ENCODE measurements at regions not wholly inside any gene's neighbourhood (a gene's known extent, or its start where the extent isn't known, plus 50 kb on each side); places are given as distances from the start of the nearest gene placed in this dataset.

GRCh38 chr11:104510169-104510568 lies 346.2 kb upstream of the PDGFD start:
- Histone ChIP-seq H3K4me3 (ENCODE audit: low read length) (no peak overlapping the region), H3K27me3 (ENCODE audit: insufficient read depth, low read length) (no peaks in the 10 kb centered on the region), H3K27ac (ENCODE audit: low read length) (no peak overlapping the region), H3K36me3 (ENCODE audit: insufficient read depth, low read depth, low read length) (no peaks in the 10 kb centered on the region), H3K9me3 (ENCODE audit: insufficient read depth, low read depth, low read length) (no peaks in the 10 kb centered on the region), H3K4me1 (ENCODE audit: insufficient read depth, low read length) (no peaks in the 10 kb centered on the region), H3K9ac (ENCODE audit: low read depth, low read length) (no peak overlapping the region)

DNA sequence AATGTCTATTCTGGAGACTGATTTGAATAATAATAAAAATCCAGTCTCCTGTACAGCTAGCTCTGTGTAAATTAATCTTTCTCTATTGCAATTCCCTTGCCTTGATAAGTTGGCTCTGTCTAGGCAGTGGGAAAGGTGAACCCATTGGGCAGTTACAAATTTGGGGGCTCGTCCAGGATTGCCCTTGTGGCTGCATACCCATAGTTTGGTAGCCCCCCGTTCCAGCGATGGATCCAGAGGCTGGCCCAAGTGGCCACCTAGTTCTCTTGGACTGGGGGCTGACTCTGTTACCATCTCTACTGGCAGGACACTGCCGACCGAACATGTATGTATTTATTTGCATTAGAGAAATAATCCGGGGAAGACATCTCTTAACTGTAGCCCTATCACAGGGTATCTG lies 326.2 kb upstream of the PDGFD start:
- Histone ChIP-seq H3K27me3 (ENCODE audit: insufficient read depth, low read length) (no peaks in the 10 kb centered on the region), H3K4me1 (ENCODE audit: insufficient read depth, low read length) (no peaks in the 10 kb centered on the region; the same call in 1 of the 2 replicates), H3K9ac (ENCODE audit: low read depth, low read length) (no peak overlapping the region), H3K4me3 (ENCODE audit: low read length) (no peak overlapping the region), H3K36me3 (ENCODE audit: insufficient read depth, low read depth, low read length) (no peaks in the 10 kb centered on the region), H3K27ac (ENCODE audit: low read length) (no peak overlapping the region), H3K9me3 (ENCODE audit: insufficient read depth, low read depth, low read length) (peaks cover 45% of the 10 kb centered on the region)

DNA sequence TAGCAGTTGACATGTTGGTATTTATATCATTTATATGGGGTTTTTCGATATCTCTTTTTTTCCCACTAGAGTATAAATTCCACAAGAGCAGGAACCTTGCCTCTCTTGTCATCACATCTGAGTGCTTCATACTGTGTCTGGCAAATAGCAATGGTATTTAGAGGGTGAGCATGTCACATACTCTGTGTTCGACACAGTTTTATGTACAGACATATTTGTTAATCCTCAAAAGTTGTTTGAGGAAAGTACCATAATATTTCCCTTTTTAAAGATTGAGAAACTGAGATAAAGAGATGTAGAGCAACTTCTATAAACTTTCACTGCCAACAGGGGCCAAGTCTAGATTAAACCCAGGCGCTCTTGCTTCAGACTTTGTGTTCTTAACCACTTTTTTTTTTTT lies 324.6 kb upstream of the PDGFD start:
- Histone ChIP-seq H3K4me3 (ENCODE audit: low read length) (no peak overlapping the region), H3K9ac (ENCODE audit: low read depth, low read length) (no peak overlapping the region), H3K9me3 (ENCODE audit: insufficient read depth, low read depth, low read length) (peaks cover 39% of the 10 kb centered on the region), H3K4me1 (ENCODE audit: insufficient read depth, low read length) (no peaks in the 10 kb centered on the region; the same call in 1 of the 2 replicates), H3K36me3 (ENCODE audit: insufficient read depth, low read depth, low read length) (no peaks in the 10 kb centered on the region), H3K27ac (ENCODE audit: low read length) (no peak overlapping the region), H3K27me3 (ENCODE audit: insufficient read depth, low read length) (no peaks in the 10 kb centered on the region)

- Histone ChIP-seq H3K27me3 (ENCODE audit: insufficient read depth, low read length) (no peaks in the 10 kb centered on the region), H3K9me3 (ENCODE audit: insufficient read depth, low read depth, low read length) (peaks cover 35% of the 10 kb centered on the region; the same call in 1 of the 2 replicates), H3K9ac (ENCODE audit: low read depth, low read length) (no peak overlapping the region), H3K4me3 (ENCODE audit: low read length) (no peak overlapping the region), H3K27ac (ENCODE audit: low read length) (no peak overlapping the region), H3K36me3 (ENCODE audit: insufficient read depth, low read depth, low read length) (no peaks in the 10 kb centered on the region), H3K4me1 (ENCODE audit: insufficient read depth, low read length) (no peaks in the 10 kb centered on the region; the same call in 1 of the 2 replicates)
Observed at GRCh38 chr11:104487046-104487806, 323.3 kb upstream of the PDGFD start.

DNA sequence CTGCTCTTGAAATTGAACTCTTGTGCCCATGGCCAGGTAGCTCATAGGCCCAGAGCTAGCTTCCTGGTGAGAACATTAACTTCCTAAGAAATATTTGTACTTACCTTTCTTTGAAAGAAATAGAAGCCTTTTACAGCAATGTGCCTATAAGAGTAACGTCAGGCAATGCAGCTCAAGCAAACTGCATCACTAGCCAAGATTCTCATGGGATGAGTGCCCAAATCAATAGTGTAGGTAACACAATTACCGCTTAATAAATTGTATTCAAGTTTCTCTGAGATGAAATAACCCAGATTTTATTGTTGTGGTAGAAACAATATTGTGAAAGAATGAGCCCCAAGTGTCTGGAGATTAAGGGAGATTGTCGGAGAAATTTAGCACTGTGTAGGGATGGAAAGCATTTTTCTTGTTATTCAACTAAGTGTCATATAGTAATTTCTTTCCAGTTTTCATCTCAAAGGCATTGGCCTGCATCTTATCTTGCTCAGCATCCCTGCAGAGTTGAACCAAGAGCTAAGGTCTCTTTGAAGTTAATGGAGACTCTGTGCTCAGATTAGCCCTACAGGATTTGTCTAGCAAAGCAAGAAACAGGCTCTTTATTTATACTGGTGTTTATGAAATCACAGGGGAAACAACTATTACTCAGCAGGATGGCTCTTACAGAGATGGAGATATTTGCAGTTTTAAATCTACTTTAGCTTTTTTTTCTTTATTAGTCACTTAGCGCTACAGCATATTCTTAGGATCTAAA lies 321.0 kb upstream of the PDGFD start:
- Histone ChIP-seq H3K4me1 (ENCODE audit: insufficient read depth, low read length) (no peaks in the 10 kb centered on the region; the same call in 1 of the 2 replicates), H3K9ac (ENCODE audit: low read depth, low read length) (no peak overlapping the region), H3K36me3 (ENCODE audit: insufficient read depth, low read depth, low read length) (no peaks in the 10 kb centered on the region), H3K9me3 (ENCODE audit: insufficient read depth, low read depth, low read length) (peaks cover 26% of the 10 kb centered on the region; the same call in 1 of the 2 replicates), H3K4me3 (ENCODE audit: low read length) (no peak overlapping the region), H3K27ac (ENCODE audit: low read length) (no peak overlapping the region), H3K27me3 (ENCODE audit: insufficient read depth, low read length) (no peaks in the 10 kb centered on the region)

DNA sequence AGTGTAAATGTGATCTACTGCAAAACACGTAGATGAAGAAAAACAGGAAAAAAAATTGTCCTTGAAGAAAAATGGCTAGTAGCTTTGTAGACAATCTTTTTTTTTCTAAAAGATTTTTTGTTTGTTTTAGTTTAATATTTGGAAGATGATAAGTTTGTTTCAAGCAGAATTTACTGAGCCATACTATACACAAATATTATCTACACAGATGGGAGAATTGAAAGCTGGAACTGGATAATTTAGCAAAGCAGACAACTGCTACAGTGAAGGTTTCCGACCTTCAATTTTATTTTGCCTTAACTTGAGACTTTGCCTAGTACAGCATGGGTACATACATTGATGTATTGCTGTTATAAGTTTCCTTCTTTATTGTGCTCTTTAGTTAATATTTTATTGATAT lies 313.0 kb upstream of the PDGFD start:
- Histone ChIP-seq H3K4me3 (ENCODE audit: low read length) (no peak overlapping the region), H3K9me3 (ENCODE audit: insufficient read depth, low read depth, low read length) (peaks cover 2% of the 10 kb centered on the region; the same call in 1 of the 2 replicates), H3K27ac (ENCODE audit: low read length) (no peak overlapping the region), H3K36me3 (ENCODE audit: insufficient read depth, low read depth, low read length) (no peaks in the 10 kb centered on the region), H3K4me1 (ENCODE audit: insufficient read depth, low read length) (no peaks in the 10 kb centered on the region), H3K9ac (ENCODE audit: low read depth, low read length) (no peak overlapping the region), H3K27me3 (ENCODE audit: insufficient read depth, low read length) (no peaks in the 10 kb centered on the region)

DNA sequence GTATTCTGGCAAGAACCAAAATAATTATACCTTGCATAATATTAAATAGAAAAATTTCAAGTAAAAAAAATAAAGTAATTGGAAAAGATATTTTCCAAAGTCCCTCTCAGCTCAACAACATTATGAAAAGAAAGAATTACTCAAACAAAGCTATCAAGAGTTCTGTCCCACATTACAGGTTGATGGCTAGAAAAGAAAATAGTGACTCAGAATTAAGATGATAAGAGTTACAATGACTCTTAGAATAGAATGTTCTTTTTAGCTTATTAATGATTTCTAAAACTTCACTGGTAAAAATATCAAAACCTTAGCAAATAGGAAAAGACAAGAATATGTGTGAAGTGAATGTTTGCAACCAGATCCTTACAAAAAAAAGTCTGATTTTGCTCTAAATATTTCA lies 312.5 kb upstream of the PDGFD start:
- H3K36me3 ChIP-seq (ENCODE audit: insufficient read depth, low read depth, low read length), result no peaks in the 10 kb centered on the region
- no peak overlapping the region for H3K4me3 ChIP-seq (ENCODE audit: low read length)
- no peaks in the 10 kb centered on the region for H3K9me3 ChIP-seq (ENCODE audit: insufficient read depth, low read depth, low read length)
- no peak overlapping the region for H3K9ac ChIP-seq (ENCODE audit: low read depth, low read length)
- no peaks in the 10 kb centered on the region for H3K27me3 ChIP-seq (ENCODE audit: insufficient read depth, low read length)
- H3K27ac ChIP-seq (ENCODE audit: low read length), result no peak overlapping the region
- no peaks in the 10 kb centered on the region for H3K4me1 ChIP-seq (ENCODE audit: insufficient read depth, low read length)

GRCh38 chr11:104467404-104467803 lies 303.5 kb upstream of the PDGFD start:
- no peaks in the 10 kb centered on the region for H3K36me3 ChIP-seq (ENCODE audit: insufficient read depth, low read depth, low read length)
- H3K9me3 ChIP-seq (ENCODE audit: insufficient read depth, low read depth, low read length), result no peaks in the 10 kb centered on the region
- H3K27ac ChIP-seq (ENCODE audit: low read length), result no peak overlapping the region
- H3K27me3 ChIP-seq (ENCODE audit: insufficient read depth, low read length), result no peaks in the 10 kb centered on the region
- H3K4me3 ChIP-seq (ENCODE audit: low read length), result no peak overlapping the region
- H3K9ac ChIP-seq (ENCODE audit: low read depth, low read length), result no peak overlapping the region
- no peaks in the 10 kb centered on the region for H3K4me1 ChIP-seq (ENCODE audit: insufficient read depth, low read length)

GRCh38 chr11:104465321-104465720 lies 301.4 kb upstream of the PDGFD start:
- Histone ChIP-seq H3K4me3 (ENCODE audit: low read length) (no peak overlapping the region), H3K9me3 (ENCODE audit: insufficient read depth, low read depth, low read length) (no peaks in the 10 kb centered on the region), H3K27ac (ENCODE audit: low read length) (no peak overlapping the region), H3K36me3 (ENCODE audit: insufficient read depth, low read depth, low read length) (no peaks in the 10 kb centered on the region), H3K4me1 (ENCODE audit: insufficient read depth, low read length) (no peaks in the 10 kb centered on the region), H3K27me3 (ENCODE audit: insufficient read depth, low read length) (no peaks in the 10 kb centered on the region), H3K9ac (ENCODE audit: low read depth, low read length) (no peak overlapping the region)

DNA sequence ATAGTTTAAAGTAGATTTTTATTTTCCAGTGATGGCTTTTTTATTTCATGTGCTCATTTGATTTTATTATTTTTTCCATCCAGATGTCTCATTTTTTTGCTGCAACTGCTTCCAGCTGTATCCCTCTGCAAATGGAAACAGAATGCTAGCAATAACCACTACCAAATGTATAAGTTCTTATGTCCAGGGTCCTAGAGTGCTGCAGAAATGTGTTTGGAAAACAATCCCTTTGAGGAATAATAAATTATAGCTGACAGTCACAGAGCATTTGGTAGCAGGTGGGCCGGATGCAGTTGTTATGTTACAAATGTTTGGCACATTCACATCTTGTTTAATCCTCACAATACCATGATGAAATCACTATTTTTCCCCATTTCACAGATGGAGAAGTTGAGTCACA lies 300.7 kb upstream of the PDGFD start:
- Histone ChIP-seq H3K9ac (ENCODE audit: low read depth, low read length) (no peak overlapping the region), H3K27ac (ENCODE audit: low read length) (no peak overlapping the region), H3K27me3 (ENCODE audit: insufficient read depth, low read length) (no peaks in the 10 kb centered on the region), H3K9me3 (ENCODE audit: insufficient read depth, low read depth, low read length) (no peaks in the 10 kb centered on the region), H3K4me1 (ENCODE audit: insufficient read depth, low read length) (no peaks in the 10 kb centered on the region), H3K36me3 (ENCODE audit: insufficient read depth, low read depth, low read length) (no peaks in the 10 kb centered on the region), H3K4me3 (ENCODE audit: low read length) (no peak overlapping the region)

GRCh38 chr11:104462341-104462740 lies 298.4 kb upstream of the PDGFD start:
- Histone ChIP-seq H3K4me1 (ENCODE audit: insufficient read depth, low read length) (no peaks in the 10 kb centered on the region), H3K27me3 (ENCODE audit: insufficient read depth, low read length) (no peaks in the 10 kb centered on the region), H3K4me3 (ENCODE audit: low read length) (no peak overlapping the region), H3K9ac (ENCODE audit: low read depth, low read length) (no peak overlapping the region), H3K27ac (ENCODE audit: low read length) (no peak overlapping the region), H3K36me3 (ENCODE audit: insufficient read depth, low read depth, low read length) (no peaks in the 10 kb centered on the region), H3K9me3 (ENCODE audit: insufficient read depth, low read depth, low read length) (no peaks in the 10 kb centered on the region)
